HPDE6-E6E7 (cell line): ENCODE measurements at regions not wholly inside any gene's neighbourhood (a gene's known extent, or its start where the extent isn't known, plus 50 kb on each side); places are given as distances from the start of the nearest gene placed in this dataset.

Experiments
- DNase-seq: peaks from one replicate; pipeline ENCODE4 v3.0.0; 2011; ENCODE audit warnings: missing footprints; ENCODE audit errors: extremely low spot score

- DNase-seq: peak; percentile 8
Observed at GRCh38 chr6:166106076-166106686, 61.5 kb downstream of the TBXT start.

GRCh38 chr6:166105341-166106075 is 62.1 kb downstream of the TBXT start:
- DNase-seq: no peak

- no peak for DNase-seq
Observed at GRCh38 chr6:166104872-166105271, 62.8 kb downstream of the TBXT start.

- DNase-seq: no peak
Observed at GRCh38 chr6:166104107-166104506, 63.5 kb downstream of the TBXT start.

- no peak for DNase-seq
Observed at GRCh38 chr6:166101819-166102419, 65.7 kb downstream of the TBXT start.

GRCh38 chr6:166097914-166098522 is 69.6 kb downstream of the TBXT start:
- no peak for DNase-seq

- no peak for DNase-seq
Observed at GRCh38 chr6:166087852-166088251, 79.8 kb downstream of the TBXT start.

GRCh38 chr6:166087246-166087645 is 80.4 kb downstream of the TBXT start:
- no peak for DNase-seq

GRCh38 chr6:166085500-166085899 is 82.2 kb downstream of the TBXT start:
- DNase-seq: no peak

- no peak for DNase-seq
Observed at GRCh38 chr6:166084951-166085350, 82.7 kb downstream of the TBXT start.

- DNase-seq: no peak
Observed at GRCh38 chr6:166079841-166080240, 87.8 kb downstream of the TBXT start.

- no peak for DNase-seq
Observed at GRCh38 chr6:166078294-166078693, 89.4 kb downstream of the TBXT start.

GRCh38 chr6:166076625-166077024 is 91.0 kb downstream of the TBXT start:
- DNase-seq: no peak

- no peak for DNase-seq
Observed at GRCh38 chr6:166075925-166076324, 91.7 kb downstream of the TBXT start.

- DNase-seq: no peak
Observed at GRCh38 chr6:166075186-166075585, 92.5 kb downstream of the TBXT start.

GRCh38 chr6:166073082-166073481 is 94.6 kb downstream of the TBXT start:
- DNase-seq: no peak

GRCh38 chr6:166068768-166069167 is 98.9 kb downstream of the TBXT start:
- DNase-seq: no peak

- no peak for DNase-seq
Observed at GRCh38 chr6:166058064-166058739, 109.4 kb downstream of the TBXT start.

- no peak for DNase-seq
Observed at GRCh38 chr6:166057431-166057830, 110.2 kb downstream of the TBXT start.

GRCh38 chr6:166056637-166057036 is 111.0 kb downstream of the TBXT start:
- DNase-seq: no peak

- no peak for DNase-seq
Observed at GRCh38 chr6:166055801-166056200, 111.8 kb downstream of the TBXT start.

GRCh38 chr6:166052837-166053236 is 114.8 kb downstream of the TBXT start:
- no peak for DNase-seq
